Vagina (tissue), 2 donors: ENCODE measurements at regions not wholly inside any gene's neighbourhood (a gene's known extent, or its start where the extent isn't known, plus 50 kb on each side); places are given as distances from the start of the nearest gene placed in this dataset.

ENCODE experiments used
- POLR2A ChIP-seq, 2 donors: fragments of 450-650 bp; IDR thresholded peaks; one replicate each; pipeline ENCODE4 v1.6.1; 2017; ENCODE audit warnings: antibody characterized with exemption in 2 of 2, mild to moderate bottlenecking in 2 of 2, moderate library complexity in 2 of 2
- POLR2AphosphoS5 ChIP-seq, 2 donors: sonication (generic); formaldehyde crosslinking; IDR thresholded peaks; one replicate each; pipeline ENCODE4 v1.9.0; 2017; ENCODE audit warnings: antibody characterized with exemption in 2 of 2, mild to moderate bottlenecking in 2 of 2, low read depth in 1 of 2; ENCODE audit not compliant: insufficient read depth in 1 of 2
- TF ChIP-seq, protein P1 (sequence below), 3 experiments: fragments of 450-650 bp in 2 of 3; fragments of 200-600 bp in 1 of 3; sonication (generic) in 1 of 3; IDR thresholded peaks; one replicate each; pipeline ENCODE4 v1.5.1; 2017 to 2019; ENCODE audit warnings: antibody characterized with exemption in 3 of 3, mild to moderate bottlenecking in 2 of 3, moderate library complexity in 2 of 3

DNA sequence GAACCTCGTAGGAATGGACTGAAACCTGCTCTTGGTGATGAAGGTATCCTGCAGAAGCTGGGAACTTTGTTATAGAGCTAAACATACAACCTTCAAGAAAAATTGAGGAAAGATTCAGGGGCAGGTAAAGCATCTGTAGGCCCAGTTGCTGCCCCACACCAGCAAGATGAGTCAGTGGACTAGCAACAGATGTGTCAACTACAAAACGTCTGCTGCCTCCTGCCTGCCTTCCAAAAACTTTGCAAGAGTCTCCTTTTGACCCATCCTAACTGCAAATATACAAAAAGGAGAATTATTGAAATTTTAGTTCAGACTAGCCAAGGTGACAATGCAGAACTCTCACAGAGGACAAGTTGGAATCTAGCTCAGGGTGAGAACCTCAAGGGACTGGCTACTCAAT is 60.9 kb upstream of the TMTC1 start:
- TF ChIP-seq, protein P1, sequence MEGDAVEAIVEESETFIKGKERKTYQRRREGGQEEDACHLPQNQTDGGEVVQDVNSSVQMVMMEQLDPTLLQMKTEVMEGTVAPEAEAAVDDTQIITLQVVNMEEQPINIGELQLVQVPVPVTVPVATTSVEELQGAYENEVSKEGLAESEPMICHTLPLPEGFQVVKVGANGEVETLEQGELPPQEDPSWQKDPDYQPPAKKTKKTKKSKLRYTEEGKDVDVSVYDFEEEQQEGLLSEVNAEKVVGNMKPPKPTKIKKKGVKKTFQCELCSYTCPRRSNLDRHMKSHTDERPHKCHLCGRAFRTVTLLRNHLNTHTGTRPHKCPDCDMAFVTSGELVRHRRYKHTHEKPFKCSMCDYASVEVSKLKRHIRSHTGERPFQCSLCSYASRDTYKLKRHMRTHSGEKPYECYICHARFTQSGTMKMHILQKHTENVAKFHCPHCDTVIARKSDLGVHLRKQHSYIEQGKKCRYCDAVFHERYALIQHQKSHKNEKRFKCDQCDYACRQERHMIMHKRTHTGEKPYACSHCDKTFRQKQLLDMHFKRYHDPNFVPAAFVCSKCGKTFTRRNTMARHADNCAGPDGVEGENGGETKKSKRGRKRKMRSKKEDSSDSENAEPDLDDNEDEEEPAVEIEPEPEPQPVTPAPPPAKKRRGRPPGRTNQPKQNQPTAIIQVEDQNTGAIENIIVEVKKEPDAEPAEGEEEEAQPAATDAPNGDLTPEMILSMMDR (IDR thresholded peaks at IDR 0.05): no peak
- TF ChIP-seq POLR2AphosphoS5 (IDR thresholded peaks at IDR 0.05; ENCODE audit: insufficient read depth in 1 of 2, low read depth in 1 of 2) (no peak), POLR2A (IDR thresholded peaks at IDR 0.05) (no peak)
